HL-60 (cell line): ENCODE measurements at regions not wholly inside any gene's neighbourhood (a gene's known extent, or its start where the extent isn't known, plus 50 kb on each side); places are given as distances from the start of the nearest gene placed in this dataset.

Experiments
- DNase-seq, 2 experiments: peaks; one replicate each; pipeline ENCODE4 v3.0.0-alpha.2; 2010 to 2020; ENCODE audit warnings: low read depth in 1 of 2, low spot score in 1 of 2
- H3K27ac ChIP-seq: fragments of 250-450 bp; sonication (Bioruptor Pico); replicated peaks from 2 replicates; pipeline ENCODE4 v1.5.1; 2020; ENCODE audit warnings: mild to moderate bottlenecking, moderate library complexity
- H3K27me3 ChIP-seq: fragments of 250-450 bp; sonication (Bioruptor Pico); 2 replicates; pipeline ENCODE4 v1.5.1; 2021; ENCODE audit warnings: mild to moderate bottlenecking, moderate library complexity; ENCODE audit not compliant: insufficient read depth, poor library complexity, severe bottlenecking
- H3K4me3 ChIP-seq: replicated peaks from 2 replicates; pipeline ENCODE4 v1.5.1; 2011; ENCODE audit warnings: mild to moderate bottlenecking, control low read depth, low read length; ENCODE audit not compliant: insufficient read depth
- CTCF ChIP-seq: IDR thresholded peaks from one replicate; pipeline ENCODE4 v1.5.1; 2011; ENCODE audit warnings: low read length, control low read depth, inconsistent platforms; ENCODE audit not compliant: insufficient read depth
- GABPA ChIP-seq: IDR thresholded peaks from 2 replicates; pipeline ENCODE4 v1.6.1; 2012; ENCODE audit warnings: low read depth
- POLR2AphosphoS5 ChIP-seq: IDR thresholded peaks from 2 replicates; pipeline ENCODE4 v1.6.1; 2012; ENCODE audit warnings: low read depth
- REST ChIP-seq: IDR thresholded peaks from 2 replicates; pipeline ENCODE4 v1.6.1; 2012; ENCODE audit warnings: low read depth; ENCODE audit not compliant: insufficient replicate concordance
- SPI1 ChIP-seq: IDR thresholded peaks from 2 replicates; pipeline ENCODE4 v1.6.1; 2012; ENCODE audit warnings: low read depth, mild to moderate bottlenecking, borderline replicate concordance

- DNase-seq, result no peak
- H3K27me3 ChIP-seq, result no peaks in the 10 kb centered on the region
- no peak for TF ChIP-seq GABPA
- TF ChIP-seq SPI1, result no peak
- no peak for TF ChIP-seq CTCF
- no peak for TF ChIP-seq REST
- TF ChIP-seq POLR2AphosphoS5, result no peak
- no peak overlapping the region for H3K4me3 ChIP-seq
- H3K27ac ChIP-seq, result no peak overlapping the region
Measured at GRCh38 chr6:19697744-19698290, 139.4 kb upstream of the ID4 start.

GRCh38 chr6:19699932-19700331, 137.2 kb upstream of the ID4 start:
- TF ChIP-seq SPI1, result no peak
- TF ChIP-seq POLR2AphosphoS5, result no peak
- no peak for TF ChIP-seq GABPA
- no peak for TF ChIP-seq CTCF
- TF ChIP-seq REST, result no peak
- H3K4me3 ChIP-seq, result no peak overlapping the region
- no peaks in the 10 kb centered on the region for H3K27me3 ChIP-seq
- H3K27ac ChIP-seq, result no peak overlapping the region
- no peak for DNase-seq

GRCh38 chr6:19705606-19706005, 131.6 kb upstream of the ID4 start:
- no peak for DNase-seq
- H3K27me3 ChIP-seq, result no peaks in the 10 kb centered on the region
- H3K27ac ChIP-seq, result no peak overlapping the region
- no peak overlapping the region for H3K4me3 ChIP-seq
- TF ChIP-seq CTCF (no peak), GABPA (no peak), REST (no peak), SPI1 (no peak)
